ENCODE measurements at regions not wholly inside any gene's neighbourhood (a gene's known extent, or its start where the extent isn't known, plus 50 kb on each side); places are given as distances from the start of the nearest gene placed in this dataset.

DNA sequence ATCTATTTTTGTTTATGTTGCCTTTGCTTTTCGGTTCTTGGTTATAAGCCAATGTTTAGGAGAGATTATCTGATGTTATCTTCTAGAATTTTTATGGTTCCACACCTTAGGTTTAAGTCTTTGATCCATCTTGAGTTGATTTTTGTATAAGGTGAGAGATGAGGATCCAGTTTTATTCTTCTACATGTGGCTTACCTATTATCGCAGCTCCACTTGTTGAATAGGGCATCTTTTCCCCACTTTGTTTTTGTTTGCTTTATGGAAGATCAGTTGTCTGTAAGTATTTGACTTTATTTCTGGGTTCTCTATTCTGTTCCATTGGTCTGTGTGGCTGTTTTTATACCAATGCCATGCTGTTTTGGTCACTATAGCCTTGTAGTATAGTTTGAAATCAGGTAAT, 927.0 kb downstream of the UQCRFS1 start:
- intact Hi-C loops (cut with micrococcal nuclease; ENCODE audit: unreplicated experiment): no loop called here
- ChIA-PET POLR2A (ENCODE audit: low non-redundant PET) (no interaction called here), CTCF (no interaction called here)
- H3K36me3 ChIP-seq (ENCODE audit: insufficient read depth, low read length, poor library complexity, severe bottlenecking): no peaks in the 10 kb centered on the region
- TF ChIP-seq EZH2 (IDR thresholded peaks at IDR 0.05; ENCODE audit: borderline replicate concordance, low read depth, low read length, poor library complexity, severe bottlenecking): no peak
- H3K27ac ChIP-seq (ENCODE audit: low read depth, low read length, poor library complexity, severe bottlenecking): no peak overlapping the region
- BruUV-seq (replicated peaks): no TSS peak
- H3K4me1 ChIP-seq (ENCODE audit: insufficient read depth, low read length, poor library complexity, severe bottlenecking): peaks cover 6% of the 10 kb centered on the region
- no peak overlapping the region for H3K4me3 ChIP-seq (ENCODE audit: low read depth, low read length, poor library complexity, severe bottlenecking)
- no peak for DNase-seq (ENCODE audit: low spot score)
- H3K9me3 ChIP-seq (ENCODE audit: low read depth, low read length, poor library complexity, severe bottlenecking): peaks cover 14% of the 10 kb centered on the region
- H3K27me3 ChIP-seq (replicated peaks; ENCODE audit: insufficient read depth, low read depth, low read length, poor library complexity): no peaks in the 10 kb centered on the region

DNA sequence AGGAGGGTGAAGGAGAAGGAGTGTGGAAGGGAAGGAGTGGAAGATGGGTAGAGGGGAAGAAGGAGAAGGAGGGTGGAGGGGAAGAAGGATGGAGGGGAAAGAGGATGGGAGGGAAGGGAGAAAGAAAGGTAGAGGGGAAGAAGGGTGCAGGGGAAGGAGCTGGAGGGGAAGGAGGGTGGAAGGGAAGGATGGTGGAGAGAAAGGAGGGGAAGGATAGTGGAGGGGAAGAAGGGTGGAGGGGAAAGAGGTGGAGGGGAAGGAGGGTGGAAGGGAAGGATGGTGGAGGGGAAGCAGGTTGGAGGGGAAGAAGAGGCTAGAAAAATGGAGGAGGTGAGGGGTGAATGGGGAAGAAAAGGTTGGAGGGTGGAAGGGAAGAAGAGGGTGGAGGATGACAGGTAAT, 927.9 kb downstream of the UQCRFS1 start:
- Histone ChIP-seq H3K9me3 (ENCODE audit: low read depth, low read length, poor library complexity, severe bottlenecking) (peaks cover 14% of the 10 kb centered on the region), H3K36me3 (ENCODE audit: insufficient read depth, low read length, poor library complexity, severe bottlenecking) (no peaks in the 10 kb centered on the region), H3K27me3 (replicated peaks; ENCODE audit: insufficient read depth, low read depth, low read length, poor library complexity) (no peaks in the 10 kb centered on the region), H3K4me3 (ENCODE audit: low read depth, low read length, poor library complexity, severe bottlenecking) (no peak overlapping the region), H3K27ac (ENCODE audit: low read depth, low read length, poor library complexity, severe bottlenecking) (no peak overlapping the region), H3K4me1 (ENCODE audit: insufficient read depth, low read length, poor library complexity, severe bottlenecking) (peaks cover 6% of the 10 kb centered on the region)
- TF ChIP-seq, protein P1, sequence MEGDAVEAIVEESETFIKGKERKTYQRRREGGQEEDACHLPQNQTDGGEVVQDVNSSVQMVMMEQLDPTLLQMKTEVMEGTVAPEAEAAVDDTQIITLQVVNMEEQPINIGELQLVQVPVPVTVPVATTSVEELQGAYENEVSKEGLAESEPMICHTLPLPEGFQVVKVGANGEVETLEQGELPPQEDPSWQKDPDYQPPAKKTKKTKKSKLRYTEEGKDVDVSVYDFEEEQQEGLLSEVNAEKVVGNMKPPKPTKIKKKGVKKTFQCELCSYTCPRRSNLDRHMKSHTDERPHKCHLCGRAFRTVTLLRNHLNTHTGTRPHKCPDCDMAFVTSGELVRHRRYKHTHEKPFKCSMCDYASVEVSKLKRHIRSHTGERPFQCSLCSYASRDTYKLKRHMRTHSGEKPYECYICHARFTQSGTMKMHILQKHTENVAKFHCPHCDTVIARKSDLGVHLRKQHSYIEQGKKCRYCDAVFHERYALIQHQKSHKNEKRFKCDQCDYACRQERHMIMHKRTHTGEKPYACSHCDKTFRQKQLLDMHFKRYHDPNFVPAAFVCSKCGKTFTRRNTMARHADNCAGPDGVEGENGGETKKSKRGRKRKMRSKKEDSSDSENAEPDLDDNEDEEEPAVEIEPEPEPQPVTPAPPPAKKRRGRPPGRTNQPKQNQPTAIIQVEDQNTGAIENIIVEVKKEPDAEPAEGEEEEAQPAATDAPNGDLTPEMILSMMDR (conservative IDR thresholded peaks at IDR 0.05; ENCODE audit: low read depth, low read length): no peak
- TF ChIP-seq EZH2 (IDR thresholded peaks at IDR 0.05; ENCODE audit: borderline replicate concordance, low read depth, low read length, poor library complexity, severe bottlenecking): no peak
- CTCF ChIA-PET: no interaction called here
- no peak for DNase-seq (ENCODE audit: low spot score)
- intact Hi-C loops (cut with micrococcal nuclease; ENCODE audit: unreplicated experiment): no loop called here
- POLR2A ChIA-PET (ENCODE audit: low non-redundant PET): no interaction called here
- BruUV-seq (replicated peaks): no TSS peak

- TF ChIP-seq EZH2 (IDR thresholded peaks at IDR 0.05; ENCODE audit: borderline replicate concordance, low read depth, low read length, poor library complexity, severe bottlenecking): no peak
- TF ChIP-seq, protein P1 (conservative IDR thresholded peaks at IDR 0.05; ENCODE audit: low read depth, low read length): no peak
- no TSS peak for BruUV-seq (replicated peaks)
- CTCF ChIA-PET: no interaction called here
- Histone ChIP-seq H3K9me3 (ENCODE audit: low read depth, low read length, poor library complexity, severe bottlenecking) (peaks cover 14% of the 10 kb centered on the region), H3K4me1 (ENCODE audit: insufficient read depth, low read length, poor library complexity, severe bottlenecking) (peaks cover 6% of the 10 kb centered on the region), H3K36me3 (ENCODE audit: insufficient read depth, low read length, poor library complexity, severe bottlenecking) (no peaks in the 10 kb centered on the region), H3K27me3 (replicated peaks; ENCODE audit: insufficient read depth, low read depth, low read length, poor library complexity) (no peaks in the 10 kb centered on the region), H3K4me3 (ENCODE audit: low read depth, low read length, poor library complexity, severe bottlenecking) (no peak overlapping the region), H3K27ac (ENCODE audit: low read depth, low read length, poor library complexity, severe bottlenecking) (no peak overlapping the region)
- POLR2A ChIA-PET (ENCODE audit: low non-redundant PET): no interaction called here
- no peak for DNase-seq (ENCODE audit: low spot score)
- intact Hi-C loops (cut with micrococcal nuclease; ENCODE audit: unreplicated experiment): no loop called here
Observed at GRCh38 chr19:28284389-28284788, 928.6 kb downstream of the UQCRFS1 start.

GRCh38 chr19:28283592-28283991, 929.4 kb downstream of the UQCRFS1 start:
- no peaks in the 10 kb centered on the region for H3K27me3 ChIP-seq (replicated peaks; ENCODE audit: insufficient read depth, low read depth, low read length, poor library complexity)
- no peak overlapping the region for H3K4me3 ChIP-seq (ENCODE audit: low read depth, low read length, poor library complexity, severe bottlenecking)
- no peaks in the 10 kb centered on the region for H3K4me1 ChIP-seq (ENCODE audit: insufficient read depth, low read length, poor library complexity, severe bottlenecking)
- intact Hi-C loops (cut with micrococcal nuclease; ENCODE audit: unreplicated experiment): no loop called here
- no peak for DNase-seq (ENCODE audit: low spot score)
- H3K36me3 ChIP-seq (ENCODE audit: insufficient read depth, low read length, poor library complexity, severe bottlenecking): no peaks in the 10 kb centered on the region
- H3K27ac ChIP-seq (ENCODE audit: low read depth, low read length, poor library complexity, severe bottlenecking): no peak overlapping the region
- H3K9me3 ChIP-seq (ENCODE audit: low read depth, low read length, poor library complexity, severe bottlenecking): peaks cover 8% of the 10 kb centered on the region
- BruUV-seq (replicated peaks): no TSS peak
- ChIA-PET CTCF (no interaction called here), POLR2A (ENCODE audit: low non-redundant PET) (no interaction called here)
- TF ChIP-seq, protein P1 (conservative IDR thresholded peaks at IDR 0.05; ENCODE audit: low read depth, low read length): no peak
- TF ChIP-seq EZH2 (IDR thresholded peaks at IDR 0.05; ENCODE audit: borderline replicate concordance, low read depth, low read length, poor library complexity, severe bottlenecking): no peak
